IMR-90 (cell line): ENCODE measurements at regions not wholly inside any gene's neighbourhood (a gene's known extent, or its start where the extent isn't known, plus 50 kb on each side); places are given as distances from the start of the nearest gene placed in this dataset.

ENCODE experiments used
- ATAC-seq: fragments of 200-7000 bp; cut with Tn5 transposase; 2 replicates; pipeline ENCODE4 v1.9.1; 2020; ENCODE audit warnings: low read depth, mild to moderate bottlenecking, moderate library complexity
- BruUV-seq: library from RNA; stranded (reverse); fragments of 400-500 nt; replicated peaks from 2 replicates; lab custom pipeline; 2021; lab: Mats Ljungman, UMichigan
- CTCF ChIA-PET: fragments of 300-600 bp; formaldehyde crosslinking; extraction: SDS; loops from one replicate; lab custom pipeline; 2021; ENCODE audit warnings: antibody characterized with exemption; lab: Yijun Ruan, JAX
- POLR2A ChIA-PET: fragments of 300-600 bp; sonication (Branson Sonifier 250); formaldehyde crosslinking; loops from one replicate; lab custom pipeline; 2022; ENCODE audit warnings: antibody characterized with exemption; ENCODE audit not compliant: unreplicated experiment; lab: Charles Lee
- DNase-seq: peaks from one replicate; pipeline ENCODE4 v3.0.0; 2013
- H2AFZ ChIP-seq: replicated peaks from 2 replicates; pipeline ENCODE3; 2013; ENCODE audit warnings: low read length, mild to moderate bottlenecking; ENCODE audit not compliant: poor library complexity
- H2AK5ac ChIP-seq: 2 replicates; pipeline ENCODE4 v1.6.1; 2013; ENCODE audit warnings: low read depth, low read length, inconsistent platforms
- H2AK9ac ChIP-seq: replicated peaks from 2 replicates; pipeline ENCODE3; 2013; ENCODE audit warnings: mild to moderate bottlenecking, low read depth, low read length, moderate library complexity; ENCODE audit not compliant: poor library complexity
- H2BK120ac ChIP-seq: 2 replicates; pipeline ENCODE4 v1.6.1; 2013; ENCODE audit warnings: low read depth, low read length, inconsistent platforms
- H2BK15ac ChIP-seq: 3 replicates; pipeline ENCODE4 v1.6.1; 2013; ENCODE audit warnings: low read depth, low read length, inconsistent platforms
- H2BK20ac ChIP-seq: 2 replicates; pipeline ENCODE4 v1.6.1; 2013; ENCODE audit warnings: low read depth, mild to moderate bottlenecking, inconsistent platforms, low read length, moderate library complexity
- H2BK5ac ChIP-seq: 2 replicates; pipeline ENCODE4 v1.6.1; 2013; ENCODE audit warnings: mild to moderate bottlenecking, low read depth, low read length, inconsistent platforms; ENCODE audit not compliant: poor library complexity, severe bottlenecking
- H3K14ac ChIP-seq: replicated peaks from 2 replicates; pipeline ENCODE4 v1.6.1; 2013; ENCODE audit warnings: low read depth, low read length, inconsistent platforms
- H3K18ac ChIP-seq: 2 replicates; pipeline ENCODE4 v1.6.1; 2013; ENCODE audit warnings: low read depth, low read length, control low read depth
- H3K23ac ChIP-seq: 2 replicates; pipeline ENCODE4 v1.6.1; 2013; ENCODE audit warnings: low read depth, low read length, inconsistent platforms
- H3K27ac ChIP-seq: 2 replicates; pipeline ENCODE4 v1.5.1; 2013; ENCODE audit warnings: mild to moderate bottlenecking, control low read depth, low read length; ENCODE audit not compliant: insufficient read depth
- H3K27me3 ChIP-seq: 2 replicates; pipeline ENCODE4 v1.6.1; 2013; ENCODE audit warnings: low read length; ENCODE audit not compliant: control insufficient read depth, insufficient read depth
- H3K36me3 ChIP-seq: 2 replicates; pipeline ENCODE4 v1.6.1; 2013; ENCODE audit warnings: low read length, mixed read lengths; ENCODE audit not compliant: control insufficient read depth, insufficient read depth
- H3K4ac ChIP-seq: 2 replicates; pipeline ENCODE4 v1.6.1; 2013; ENCODE audit warnings: low read depth, low read length, inconsistent platforms
- H3K4me1 ChIP-seq: 2 replicates; pipeline ENCODE4 v1.6.1; 2013; ENCODE audit warnings: low read length, mixed read lengths; ENCODE audit not compliant: control insufficient read depth, insufficient read depth
- H3K4me2 ChIP-seq: 2 replicates; pipeline ENCODE4 v1.6.1; 2013; ENCODE audit warnings: low read depth, mild to moderate bottlenecking, control low read depth, low read length, moderate library complexity
- H3K4me3 ChIP-seq: 2 replicates; pipeline ENCODE4 v1.5.1; 2013; ENCODE audit warnings: low read depth, mild to moderate bottlenecking, control low read depth, low read length, moderate library complexity; ENCODE audit not compliant: insufficient read depth
- H3K56ac ChIP-seq: 2 replicates; pipeline ENCODE4 v1.6.1; 2013; ENCODE audit warnings: low read length, inconsistent platforms; ENCODE audit not compliant: insufficient read depth; ENCODE audit errors: extremely low read depth
- H3K79me1 ChIP-seq, 2 experiments: 2 replicates each; pipeline ENCODE4 v1.6.1; 2013; ENCODE audit warnings: low read length in 2 of 2, inconsistent platforms in 1 of 2, low read depth in 1 of 2
- H3K9ac ChIP-seq: 2 replicates; pipeline ENCODE4 v1.6.1; 2013; ENCODE audit warnings: low read depth, low read length, control low read depth
- H3K9me1 ChIP-seq: 2 replicates; pipeline ENCODE4 v1.6.1; 2013; ENCODE audit warnings: low read length, inconsistent platforms; ENCODE audit not compliant: insufficient read depth
- H3K9me3 ChIP-seq: 2 replicates; pipeline ENCODE4 v1.6.1; 2013; ENCODE audit warnings: low read length; ENCODE audit not compliant: control insufficient read depth, insufficient read depth
- H4K20me1 ChIP-seq: 2 replicates; pipeline ENCODE4 v1.6.1; 2013; ENCODE audit warnings: low read length, inconsistent platforms; ENCODE audit not compliant: insufficient read depth
- H4K5ac ChIP-seq: 2 replicates; pipeline ENCODE4 v1.6.1; 2013; ENCODE audit warnings: mild to moderate bottlenecking, low read depth, low read length, control low read depth
- H4K8ac ChIP-seq, 2 experiments: 2 replicates each; pipeline ENCODE4 v1.6.1; 2013; ENCODE audit warnings: low read depth in 2 of 2, low read length in 2 of 2, control low read depth in 1 of 2, inconsistent platforms in 1 of 2
- H4K91ac ChIP-seq: 2 replicates; pipeline ENCODE4 v1.6.1; 2013; ENCODE audit warnings: low read depth, low read length, inconsistent platforms; ENCODE audit not compliant: insufficient read depth
- BHLHE40 ChIP-seq: fragments of 150-350 bp; IDR thresholded peaks from 2 replicates; pipeline ENCODE4 v1.6.1; 2016; ENCODE audit warnings: mild to moderate bottlenecking, low read depth, low read length
- CHD1 ChIP-seq: IDR thresholded peaks from 2 replicates; pipeline ENCODE4 v1.6.1; 2012; ENCODE audit warnings: low read depth, low read length, improper control_type of control experiment
- ELK1 ChIP-seq: fragments of 150-350 bp; IDR thresholded peaks from 2 replicates; pipeline ENCODE4 v1.6.1; 2016; ENCODE audit warnings: low read depth, mild to moderate bottlenecking, low read length, moderate library complexity, borderline replicate concordance
- FOS ChIP-seq: fragments of 150-350 bp; IDR thresholded peaks from 2 replicates; pipeline ENCODE4 v1.6.1; 2016; ENCODE audit warnings: low read depth, low read length
- MAFK ChIP-seq: IDR thresholded peaks from 2 replicates; pipeline ENCODE4 v1.6.1; 2012; ENCODE audit warnings: low read depth, low read length, improper control_type of control experiment
- MAZ ChIP-seq: IDR thresholded peaks from 2 replicates; pipeline ENCODE4 v1.6.1; 2012; ENCODE audit warnings: low read depth, mild to moderate bottlenecking, low read length, improper control_type of control experiment, moderate library complexity, borderline replicate concordance
- MXI1 ChIP-seq: IDR thresholded peaks from 2 replicates; pipeline ENCODE4 v1.6.1; 2012; ENCODE audit warnings: low read depth, mild to moderate bottlenecking, low read length, moderate library complexity, borderline replicate concordance
- POLR2A ChIP-seq: IDR thresholded peaks from 2 replicates; pipeline ENCODE4 v1.6.1; 2012; ENCODE audit warnings: mild to moderate bottlenecking, low read depth, low read length
- SMC3 ChIP-seq: fragments of 150-350 bp; IDR thresholded peaks from 2 replicates; pipeline ENCODE4 v1.6.1; 2016; ENCODE audit warnings: low read depth, mild to moderate bottlenecking, antibody characterized with exemption, low read length, moderate library complexity
- WGBS, 2 experiments: methylation state at CpG; one replicate each; pipeline versions ENCODE4 v1.1.5 to v1.1.7; 2013; ENCODE audit warnings: missing lambda C conversion rate in 2 of 2; ENCODE audit not compliant: insufficient read length in 1 of 2; ENCODE audit errors: extremely low coverage in 2 of 2; 5-methylcytosine and 5-hydroxymethylcytosine counted together
- dilution Hi-C: fragments of 300-500 bp; cut with HindIII; formaldehyde crosslinking; loops from one replicate; pipeline ENCODE4 v1.14.3; 2018; ENCODE audit warnings: low sequenced_read_pairs; ENCODE audit not compliant: unreplicated experiment
- in situ Hi-C: fragments of 300-500 bp; cut with MboI; formaldehyde crosslinking; loops from 3 replicates; pipeline ENCODE4 v1.14.3; 2019; ENCODE audit warnings: low sequenced_read_pairs, inconsistent platforms, mixed read lengths
- intact Hi-C: fragments of 100-400 bp; cut with micrococcal nuclease; formaldehyde crosslinking; loops from 2 replicates; pipeline ENCODE4 v1.10.0; 2022

- Histone ChIP-seq H3K56ac (no peak overlapping the region), H2AK5ac (no peak overlapping the region), H3K14ac (no peak overlapping the region), H3K4ac (no peak overlapping the region), H4K91ac (no peak overlapping the region), H3K27ac (no peak overlapping the region), H3K23ac (no peak overlapping the region), H2BK20ac (no peak overlapping the region), H3K9me1 (no peaks in the 10 kb centered on the region), H3K36me3 (no peaks in the 10 kb centered on the region), H3K27me3 (no peaks in the 10 kb centered on the region), H2BK5ac (no peak overlapping the region), H3K4me3 (no peak overlapping the region), H3K9me3 (peaks cover 6% of the 10 kb centered on the region; the same call in 1 of the 2 replicates), H3K18ac (no peak overlapping the region), H3K9ac (no peak overlapping the region), H4K8ac (no peak overlapping the region), H4K5ac (no peak overlapping the region), H2BK15ac (no peak overlapping the region), H2AFZ (no peak overlapping the region), H3K4me1 (no peaks in the 10 kb centered on the region), H3K79me1 (no peaks in the 10 kb centered on the region), H2AK9ac (no peak overlapping the region), H4K20me1 (no peaks in the 10 kb centered on the region), H3K4me2 (no peak overlapping the region), H2BK120ac (no peak overlapping the region)
- CTCF ChIA-PET = no interaction called here
- POLR2A ChIA-PET = no interaction called here
- in situ Hi-C loops = no loop called here
- DNase-seq = no peak
- no CpG with 5 or more reads among the region's 2 CpGs for WGBS, 2 experiments
- no TSS peak for BruUV-seq
- no peak for ATAC-seq
- dilution Hi-C loops = no loop called here
- intact Hi-C loops = no loop called here
- TF ChIP-seq FOS (no peak), ELK1 (no peak), MAFK (no peak), POLR2A (no peak), SMC3 (no peak), MXI1 (no peak), MAZ (no peak), BHLHE40 (no peak), CHD1 (no peak)
Measured at GRCh38 chr18:1480309-1480708, 575.6 kb downstream of the ADCYAP1 start.
